ENCODE measurements at regions not wholly inside any gene's neighbourhood (a gene's known extent, or its start where the extent isn't known, plus 50 kb on each side); places are given as distances from the start of the nearest gene placed in this dataset.

- CTCF ChIA-PET: no interaction called here
- intact Hi-C loops (cut with micrococcal nuclease): no loop called here
Observed at GRCh38 chr1:82724246-82724645, 923.5 kb downstream of the ADGRL2 start.

GRCh38 chr1:82722608-82723007, 921.9 kb downstream of the ADGRL2 start:
- no peak for DNase-seq
- Mint-ChIP-seq H3K4me3 (no peak overlapping the region), H3K4me1 (ENCODE audit: low read depth) (no peaks in the 10 kb centered on the region), H3K36me3 (ENCODE audit: low read depth) (no peaks in the 10 kb centered on the region), H3K27me3 (ENCODE audit: low read depth) (no peaks in the 10 kb centered on the region), H3K27ac (no peak overlapping the region), H3K9me3 (no peaks in the 10 kb centered on the region)
- CTCF ChIA-PET: no interaction called here
- intact Hi-C loops (cut with micrococcal nuclease): no loop called here

More at GRCh38 chr1:82724246-82724645, 923.5 kb downstream of the ADGRL2 start:
- H3K4me1 Mint-ChIP-seq (ENCODE audit: low read depth): no peaks in the 10 kb centered on the region
- H3K27me3 Mint-ChIP-seq (ENCODE audit: low read depth): no peaks in the 10 kb centered on the region
- H3K4me3 Mint-ChIP-seq: no peak overlapping the region
- no peak for DNase-seq
- H3K36me3 Mint-ChIP-seq (ENCODE audit: low read depth): no peaks in the 10 kb centered on the region
- H3K9me3 Mint-ChIP-seq: no peaks in the 10 kb centered on the region
- H3K27ac Mint-ChIP-seq: no peak overlapping the region

- H3K27ac Mint-ChIP-seq: no peak overlapping the region
- H3K36me3 Mint-ChIP-seq (ENCODE audit: low read depth): no peaks in the 10 kb centered on the region
- H3K4me3 Mint-ChIP-seq: no peak overlapping the region
- CTCF ChIA-PET: no interaction called here
- intact Hi-C loops (cut with micrococcal nuclease): no loop called here
- H3K9me3 Mint-ChIP-seq: no peaks in the 10 kb centered on the region
- H3K4me1 Mint-ChIP-seq (ENCODE audit: low read depth): no peaks in the 10 kb centered on the region
- H3K27me3 Mint-ChIP-seq (ENCODE audit: low read depth): no peaks in the 10 kb centered on the region
- DNase-seq: no peak
Observed at GRCh38 chr1:82721702-82722101, 921.0 kb downstream of the ADGRL2 start.

GRCh38 chr1:82718719-82719419, 918.1 kb downstream of the ADGRL2 start:
- Mint-ChIP-seq H3K27me3 (ENCODE audit: low read depth) (no peaks in the 10 kb centered on the region), H3K36me3 (ENCODE audit: low read depth) (no peaks in the 10 kb centered on the region), H3K27ac (no peak overlapping the region), H3K9me3 (no peaks in the 10 kb centered on the region), H3K4me1 (ENCODE audit: low read depth) (no peaks in the 10 kb centered on the region), H3K4me3 (no peak overlapping the region)
- CTCF ChIA-PET: interaction anchor here (0.6 kb wide), 1 partner anchor 1198 kb away, joined by 5 read pairs; no protein-coding TSS in a partner anchor
- intact Hi-C loops (cut with micrococcal nuclease): no loop called here
- DNase-seq: no peak

GRCh38 chr1:82710091-82710490, 909.4 kb downstream of the ADGRL2 start:
- intact Hi-C loops (cut with micrococcal nuclease): no loop called here
- no peaks in the 10 kb centered on the region for H3K9me3 Mint-ChIP-seq
- no peak for DNase-seq
- CTCF ChIA-PET: no interaction called here
- H3K27ac Mint-ChIP-seq: no peak overlapping the region
- no peaks in the 10 kb centered on the region for H3K4me1 Mint-ChIP-seq (ENCODE audit: low read depth)
- H3K27me3 Mint-ChIP-seq (ENCODE audit: low read depth): no peaks in the 10 kb centered on the region
- H3K36me3 Mint-ChIP-seq (ENCODE audit: low read depth): no peaks in the 10 kb centered on the region
- H3K4me3 Mint-ChIP-seq: no peak overlapping the region

GRCh38 chr1:82707681-82708080, 906.9 kb downstream of the ADGRL2 start:
- intact Hi-C loops (cut with micrococcal nuclease): no loop called here
- no peak for DNase-seq
- Mint-ChIP-seq H3K36me3 (ENCODE audit: low read depth) (no peaks in the 10 kb centered on the region), H3K27ac (no peak overlapping the region), H3K4me3 (no peak overlapping the region), H3K27me3 (ENCODE audit: low read depth) (no peaks in the 10 kb centered on the region), H3K9me3 (no peaks in the 10 kb centered on the region), H3K4me1 (ENCODE audit: low read depth) (no peaks in the 10 kb centered on the region)
- CTCF ChIA-PET: no interaction called here

- Mint-ChIP-seq H3K27ac (no peak overlapping the region), H3K36me3 (ENCODE audit: low read depth) (no peaks in the 10 kb centered on the region), H3K4me3 (no peak overlapping the region), H3K9me3 (no peaks in the 10 kb centered on the region), H3K27me3 (ENCODE audit: low read depth) (no peaks in the 10 kb centered on the region), H3K4me1 (ENCODE audit: low read depth) (no peaks in the 10 kb centered on the region)
- no peak for DNase-seq
- CTCF ChIA-PET: no interaction called here
- intact Hi-C loops (cut with micrococcal nuclease): no loop called here
Observed at GRCh38 chr1:82706741-82707140, 906.0 kb downstream of the ADGRL2 start.

- intact Hi-C loops (cut with micrococcal nuclease): no loop called here
- DNase-seq: no peak
- Mint-ChIP-seq H3K4me3 (no peak overlapping the region), H3K4me1 (ENCODE audit: low read depth) (no peaks in the 10 kb centered on the region), H3K36me3 (ENCODE audit: low read depth) (no peaks in the 10 kb centered on the region), H3K27me3 (ENCODE audit: low read depth) (no peaks in the 10 kb centered on the region), H3K9me3 (no peaks in the 10 kb centered on the region), H3K27ac (no peak overlapping the region)
- CTCF ChIA-PET: no interaction called here
Observed at GRCh38 chr1:82704966-82705365, 904.2 kb downstream of the ADGRL2 start.

- H3K9me3 Mint-ChIP-seq: no peaks in the 10 kb centered on the region
- no peaks in the 10 kb centered on the region for H3K36me3 Mint-ChIP-seq (ENCODE audit: low read depth)
- CTCF ChIA-PET: no interaction called here
- intact Hi-C loops (cut with micrococcal nuclease): no loop called here
- H3K4me1 Mint-ChIP-seq (ENCODE audit: low read depth): no peaks in the 10 kb centered on the region
- no peak overlapping the region for H3K27ac Mint-ChIP-seq
- no peaks in the 10 kb centered on the region for H3K27me3 Mint-ChIP-seq (ENCODE audit: low read depth)
- DNase-seq: no peak
- no peak overlapping the region for H3K4me3 Mint-ChIP-seq
Observed at GRCh38 chr1:82704393-82704792, 903.7 kb downstream of the ADGRL2 start.

- intact Hi-C loops (cut with micrococcal nuclease): no loop called here
- Mint-ChIP-seq H3K9me3 (no peaks in the 10 kb centered on the region), H3K36me3 (ENCODE audit: low read depth) (no peaks in the 10 kb centered on the region), H3K4me3 (no peak overlapping the region), H3K27me3 (ENCODE audit: low read depth) (no peaks in the 10 kb centered on the region), H3K27ac (no peak overlapping the region), H3K4me1 (ENCODE audit: low read depth) (no peaks in the 10 kb centered on the region)
- CTCF ChIA-PET: no interaction called here
- DNase-seq: no peak
Observed at GRCh38 chr1:82703951-82704350, 903.2 kb downstream of the ADGRL2 start.

GRCh38 chr1:82700476-82700875, 899.7 kb downstream of the ADGRL2 start:
- CTCF ChIA-PET: no interaction called here
- Mint-ChIP-seq H3K9me3 (no peaks in the 10 kb centered on the region), H3K36me3 (ENCODE audit: low read depth) (no peaks in the 10 kb centered on the region), H3K27me3 (ENCODE audit: low read depth) (peaks cover 5% of the 10 kb centered on the region), H3K4me3 (no peak overlapping the region), H3K4me1 (ENCODE audit: low read depth) (peaks cover 4% of the 10 kb centered on the region), H3K27ac (no peak overlapping the region)
- intact Hi-C loops (cut with micrococcal nuclease): no loop called here
- DNase-seq: no peak

GRCh38 chr1:82697965-82698364, 897.2 kb downstream of the ADGRL2 start:
- H3K4me3 Mint-ChIP-seq: no peak overlapping the region
- H3K27ac Mint-ChIP-seq: no peak overlapping the region
- peaks cover 8% of the 10 kb centered on the region for H3K27me3 Mint-ChIP-seq (ENCODE audit: low read depth)
- H3K36me3 Mint-ChIP-seq (ENCODE audit: low read depth): no peaks in the 10 kb centered on the region
- peaks cover 4% of the 10 kb centered on the region for H3K4me1 Mint-ChIP-seq (ENCODE audit: low read depth)
- no peaks in the 10 kb centered on the region for H3K9me3 Mint-ChIP-seq
- DNase-seq: no peak
- CTCF ChIA-PET: interaction anchor here (0.6 kb wide), 1 partner anchor 11 kb away, joined by 3 read pairs; no protein-coding TSS in a partner anchor
- intact Hi-C loops (cut with micrococcal nuclease): no loop called here

GRCh38 chr1:82695443-82695842, 894.7 kb downstream of the ADGRL2 start:
- Mint-ChIP-seq H3K27ac (no peak overlapping the region), H3K4me1 (ENCODE audit: low read depth) (peaks cover 4% of the 10 kb centered on the region), H3K27me3 (ENCODE audit: low read depth) (peaks cover 8% of the 10 kb centered on the region), H3K36me3 (ENCODE audit: low read depth) (no peaks in the 10 kb centered on the region), H3K9me3 (no peaks in the 10 kb centered on the region), H3K4me3 (no peak overlapping the region)
- DNase-seq: no peak
- CTCF ChIA-PET: no interaction called here
- intact Hi-C loops (cut with micrococcal nuclease): no loop called here
